PC-3 (cell line): ENCODE measurements at regions not wholly inside any gene's neighbourhood (a gene's known extent, or its start where the extent isn't known, plus 50 kb on each side); places are given as distances from the start of the nearest gene placed in this dataset.

ENCODE experiments used
- CTCF ChIP-seq: fragments of 300-600 bp; sonication (generic); conservative IDR thresholded peaks from 2 replicates; pipeline ENCODE4 v1.5.1; 2017; ENCODE audit warnings: antibody characterized with exemption, low read depth, mild to moderate bottlenecking, low read length
- EZH2 ChIP-seq: fragments of 300-600 bp; sonication (generic); IDR thresholded peaks from one replicate; pipeline ENCODE4 v1.6.1; 2017; ENCODE audit warnings: antibody characterized with exemption, mild to moderate bottlenecking, low read length; ENCODE audit not compliant: unreplicated experiment
- EZH2phosphoT487 ChIP-seq: fragments of 300-600 bp; sonication (generic); IDR thresholded peaks from 2 replicates; pipeline ENCODE4 v1.6.1; 2018; ENCODE audit warnings: mild to moderate bottlenecking, antibody characterized with exemption, low read length, borderline replicate concordance

- TF ChIP-seq CTCF = no peak
- TF ChIP-seq EZH2phosphoT487 = no peak
- TF ChIP-seq EZH2 = no peak
Observed at GRCh38 chr2:53450923-53451322, 316.7 kb upstream of the CHAC2 start.
